ENCODE measurements at regions not wholly inside any gene's neighbourhood (a gene's known extent, or its start where the extent isn't known, plus 50 kb on each side); places are given as distances from the start of the nearest gene placed in this dataset.

DNA sequence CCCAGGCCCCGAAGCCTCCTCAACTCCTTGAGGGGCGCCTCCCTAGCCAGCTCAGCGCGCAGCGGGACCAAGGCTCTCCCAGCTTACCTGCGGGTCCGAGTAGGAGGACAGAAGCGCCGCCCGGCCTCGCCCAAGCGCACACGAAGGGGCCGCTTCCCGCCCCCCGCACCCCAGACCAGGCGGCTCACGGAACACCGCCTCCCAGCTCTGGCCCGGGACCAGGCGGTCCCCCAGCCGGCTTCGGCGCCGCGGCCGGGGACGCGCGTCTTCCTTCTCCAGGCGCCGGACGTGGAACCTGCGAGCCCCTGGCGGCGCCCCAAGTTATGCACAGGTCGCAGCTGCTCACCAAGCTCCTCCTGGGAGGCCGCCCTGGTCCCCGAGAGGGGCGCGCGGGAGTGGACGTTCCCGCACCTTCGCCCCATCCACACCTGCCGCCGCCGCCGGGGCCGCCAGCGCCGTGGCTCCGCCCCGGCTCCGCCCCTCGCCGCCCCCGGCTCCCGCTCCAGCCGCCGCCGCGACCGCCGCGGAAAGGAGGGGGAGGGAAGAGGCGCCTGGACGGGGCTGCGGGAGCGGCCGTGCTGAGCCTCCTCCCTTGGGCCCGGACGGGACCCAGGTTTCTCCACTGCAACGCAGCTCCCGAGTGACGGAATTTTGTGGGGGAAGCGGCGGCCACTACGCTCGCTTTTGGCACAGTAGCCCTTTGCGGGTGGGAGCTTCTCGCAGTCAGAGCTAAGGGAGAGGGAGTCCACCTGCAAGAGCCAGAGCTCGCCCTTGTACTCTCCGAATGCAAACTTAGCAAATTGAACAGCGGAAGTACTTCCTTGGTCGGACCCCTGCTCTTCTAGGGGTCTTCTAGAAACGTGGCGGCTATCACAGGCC lies 77.5 kb upstream of the IFNE start:
- 2% methylated on average over 88 of the region's 88 CpGs for WGBS
- peaks cover 30 to 63% of the 10 kb centered on the region in 2 donors for H3K27me3 ChIP-seq (ENCODE audit: control insufficient read depth in 2 of 2, insufficient read depth in 1 of 2, low read length in 1 of 2)
- no peak overlapping the region for H3K27ac ChIP-seq (ENCODE audit: low read depth in 1 of 2, low read length in 1 of 2)

DNA sequence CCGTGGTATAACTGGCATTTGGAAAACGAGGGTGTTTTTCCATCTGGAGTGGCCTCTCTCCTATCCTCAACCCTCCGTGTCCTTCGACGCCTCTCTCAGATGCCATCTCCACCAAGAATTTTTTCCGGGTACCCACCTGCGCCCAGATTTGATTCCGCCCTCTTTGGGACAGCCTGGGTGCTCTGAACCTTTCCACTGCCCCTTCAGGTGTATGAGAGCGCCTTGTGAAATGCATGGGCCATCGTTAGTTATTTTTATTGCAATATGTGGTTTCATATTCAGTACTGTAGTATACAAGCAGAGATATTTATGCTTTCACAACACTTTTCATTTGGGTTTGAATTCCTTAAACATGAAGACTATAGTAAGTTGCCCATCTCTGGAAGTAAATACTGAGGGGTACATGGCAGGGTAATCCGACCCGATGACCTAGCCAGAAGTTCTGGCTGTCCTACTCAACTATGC lies 78.2 kb upstream of the IFNE start:
- Histone ChIP-seq H3K4me1 (ENCODE audit: control insufficient read depth in 2 of 2, insufficient read depth in 2 of 2, low read length in 2 of 2) (peaks cover 8 to 9% of the 10 kb centered on the region in 2 donors), H3K9me3 (ENCODE audit: control insufficient read depth in 2 of 2, insufficient read depth in 1 of 2, low read length in 1 of 2) (peaks cover 0 to 3% of the 10 kb centered on the region in 2 donors), H3K27me3 (ENCODE audit: control insufficient read depth in 2 of 2, insufficient read depth in 1 of 2, low read length in 1 of 2) (peaks cover 34 to 63% of the 10 kb centered on the region in 2 donors), H3K4me3 (ENCODE audit: low read length in 2 of 2) (no peak overlapping the region), H3K27ac (ENCODE audit: low read depth in 1 of 2, low read length in 1 of 2) (no peak overlapping the region), H3K36me3 (ENCODE audit: control insufficient read depth in 2 of 2, insufficient read depth in 2 of 2, low read length in 1 of 2) (no peaks in the 10 kb centered on the region)
- DNase-seq (ENCODE audit: low read depth in 6 of 9, low spot score in 9 of 9), result no peak
- WGBS, result 52% methylated on average over 12 of the region's 12 CpGs

More for the DNA sequence above, 77.5 kb upstream of the IFNE start:
- Histone ChIP-seq H3K4me1 (ENCODE audit: control insufficient read depth in 2 of 2, insufficient read depth in 2 of 2, low read length in 2 of 2) (peaks cover 8 to 9% of the 10 kb centered on the region in 2 donors), H3K9me3 (ENCODE audit: control insufficient read depth in 2 of 2, insufficient read depth in 1 of 2, low read length in 1 of 2) (peaks cover 0 to 3% of the 10 kb centered on the region in 2 donors), H3K36me3 (ENCODE audit: control insufficient read depth in 2 of 2, insufficient read depth in 2 of 2, low read length in 1 of 2) (no peaks in the 10 kb centered on the region), H3K4me3 (ENCODE audit: low read length in 2 of 2) (peak overlapping the region; percentile 36 to 55)
- DNase-seq (ENCODE audit: low read depth in 6 of 9, low spot score in 9 of 9), result peak in 3 of 9 donors; percentile 21 to 44 (median 28)

GRCh38 chr9:21561502-21561901 lies 79.4 kb upstream of the IFNE start:
- H3K9me3 ChIP-seq (ENCODE audit: control insufficient read depth in 2 of 2, insufficient read depth in 1 of 2, low read length in 1 of 2), result peaks cover 0 to 3% of the 10 kb centered on the region in 2 donors
- H3K4me1 ChIP-seq (ENCODE audit: control insufficient read depth in 2 of 2, insufficient read depth in 2 of 2, low read length in 2 of 2), result peaks cover 8 to 9% of the 10 kb centered on the region in 2 donors
- no peaks in the 10 kb centered on the region for H3K36me3 ChIP-seq (ENCODE audit: control insufficient read depth in 2 of 2, insufficient read depth in 2 of 2, low read length in 1 of 2)
- H3K4me3 ChIP-seq (ENCODE audit: low read length in 2 of 2), result no peak overlapping the region
- no peak overlapping the region for H3K27ac ChIP-seq (ENCODE audit: low read depth in 1 of 2, low read length in 1 of 2)
- DNase-seq (ENCODE audit: low read depth in 6 of 9, low spot score in 9 of 9), result no peak
- 94% methylated on average over 2 of the region's 2 CpGs for WGBS
- peaks cover 31 to 58% of the 10 kb centered on the region in 2 donors for H3K27me3 ChIP-seq (ENCODE audit: control insufficient read depth in 2 of 2, insufficient read depth in 1 of 2, low read length in 1 of 2)

- Histone ChIP-seq H3K9me3 (ENCODE audit: control insufficient read depth in 2 of 2, insufficient read depth in 1 of 2, low read length in 1 of 2) (peaks cover 0 to 3% of the 10 kb centered on the region in 2 donors), H3K27ac (ENCODE audit: low read depth in 1 of 2, low read length in 1 of 2) (no peak overlapping the region), H3K4me1 (ENCODE audit: control insufficient read depth in 2 of 2, insufficient read depth in 2 of 2, low read length in 2 of 2) (peaks cover 5 to 6% of the 10 kb centered on the region in 2 donors), H3K4me3 (ENCODE audit: low read length in 2 of 2) (no peak overlapping the region), H3K27me3 (ENCODE audit: control insufficient read depth in 2 of 2, insufficient read depth in 1 of 2, low read length in 1 of 2) (peaks cover 23 to 37% of the 10 kb centered on the region in 2 donors), H3K36me3 (ENCODE audit: control insufficient read depth in 2 of 2, insufficient read depth in 2 of 2, low read length in 1 of 2) (no peaks in the 10 kb centered on the region)
- DNase-seq (ENCODE audit: low read depth in 6 of 9, low spot score in 9 of 9), result no peak
- WGBS, result 96% methylated on average over 1 of the region's 1 CpG
These were observed 82.1 kb upstream of the IFNE start for GRCh38 chr9:21564175-21564574.

- H3K9me3 ChIP-seq (ENCODE audit: control insufficient read depth in 2 of 2, insufficient read depth in 1 of 2, low read length in 1 of 2), result peaks cover 0 to 1% of the 10 kb centered on the region in 2 donors
- H3K4me1 ChIP-seq (ENCODE audit: control insufficient read depth in 2 of 2, insufficient read depth in 2 of 2, low read length in 2 of 2), result peaks cover 0 to under 1% of the 10 kb centered on the region in 2 donors
- no peaks in the 10 kb centered on the region for H3K36me3 ChIP-seq (ENCODE audit: control insufficient read depth in 2 of 2, insufficient read depth in 2 of 2, low read length in 1 of 2)
- no peak overlapping the region for H3K4me3 ChIP-seq (ENCODE audit: low read length in 2 of 2)
- peaks cover 14 to 27% of the 10 kb centered on the region in 2 donors for H3K27me3 ChIP-seq (ENCODE audit: control insufficient read depth in 2 of 2, insufficient read depth in 1 of 2, low read length in 1 of 2)
- H3K27ac ChIP-seq (ENCODE audit: low read depth in 1 of 2, low read length in 1 of 2), result no peak overlapping the region
- 83% methylated on average over 3 of the region's 3 CpGs for WGBS
- no peak for DNase-seq (ENCODE audit: low read depth in 6 of 9, low spot score in 9 of 9)
These were observed 83.0 kb upstream of the IFNE start for GRCh38 chr9:21565155-21565554.

- Histone ChIP-seq H3K9me3 (ENCODE audit: control insufficient read depth in 2 of 2, insufficient read depth in 1 of 2, low read length in 1 of 2) (no peaks in the 10 kb centered on the region), H3K4me1 (ENCODE audit: control insufficient read depth in 2 of 2, insufficient read depth in 2 of 2, low read length in 2 of 2) (no peaks in the 10 kb centered on the region), H3K27me3 (ENCODE audit: control insufficient read depth in 2 of 2, insufficient read depth in 1 of 2, low read length in 1 of 2) (peaks cover 5 to 12% of the 10 kb centered on the region in 2 donors), H3K36me3 (ENCODE audit: control insufficient read depth in 2 of 2, insufficient read depth in 2 of 2, low read length in 1 of 2) (no peaks in the 10 kb centered on the region), H3K27ac (ENCODE audit: low read depth in 1 of 2, low read length in 1 of 2) (no peak overlapping the region), H3K4me3 (ENCODE audit: low read length in 2 of 2) (no peak overlapping the region)
- 95% methylated on average over 2 of the region's 2 CpGs for WGBS
- DNase-seq (ENCODE audit: low read depth in 6 of 9, low spot score in 9 of 9), result no peak
These were observed 85.8 kb upstream of the IFNE start for GRCh38 chr9:21567926-21568325.

DNA sequence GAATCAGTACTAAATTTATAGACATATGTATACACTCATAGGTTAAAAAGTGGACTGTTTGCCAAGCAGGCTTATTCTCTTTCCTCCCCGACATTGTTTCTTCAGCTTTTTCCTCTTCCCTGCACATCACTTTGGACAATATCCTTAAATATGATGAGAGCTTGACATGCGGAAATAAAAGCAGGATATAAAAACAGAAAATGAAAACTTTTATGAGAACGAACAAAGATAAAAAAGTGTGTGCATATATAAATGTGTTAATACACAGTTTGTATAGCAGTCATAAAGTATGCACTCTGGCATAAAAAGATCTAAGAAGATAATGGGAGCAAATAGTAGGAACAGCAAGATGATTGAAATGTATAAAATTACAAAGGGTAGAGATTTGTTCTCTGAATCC lies 86.4 kb upstream of the IFNE start:
- H3K4me1 ChIP-seq (ENCODE audit: control insufficient read depth in 2 of 2, insufficient read depth in 2 of 2, low read length in 2 of 2), result no peaks in the 10 kb centered on the region
- no peak for DNase-seq (ENCODE audit: low read depth in 6 of 9, low spot score in 9 of 9)
- no peaks in the 10 kb centered on the region for H3K36me3 ChIP-seq (ENCODE audit: control insufficient read depth in 2 of 2, insufficient read depth in 2 of 2, low read length in 1 of 2)
- peaks cover 5 to 12% of the 10 kb centered on the region in 2 donors for H3K27me3 ChIP-seq (ENCODE audit: control insufficient read depth in 2 of 2, insufficient read depth in 1 of 2, low read length in 1 of 2)
- no peak overlapping the region for H3K27ac ChIP-seq (ENCODE audit: low read depth in 1 of 2, low read length in 1 of 2)
- WGBS, result 96% methylated on average over 3 of the region's 3 CpGs
- H3K9me3 ChIP-seq (ENCODE audit: control insufficient read depth in 2 of 2, insufficient read depth in 1 of 2, low read length in 1 of 2), result no peaks in the 10 kb centered on the region
- H3K4me3 ChIP-seq (ENCODE audit: low read length in 2 of 2), result no peak overlapping the region

DNA sequence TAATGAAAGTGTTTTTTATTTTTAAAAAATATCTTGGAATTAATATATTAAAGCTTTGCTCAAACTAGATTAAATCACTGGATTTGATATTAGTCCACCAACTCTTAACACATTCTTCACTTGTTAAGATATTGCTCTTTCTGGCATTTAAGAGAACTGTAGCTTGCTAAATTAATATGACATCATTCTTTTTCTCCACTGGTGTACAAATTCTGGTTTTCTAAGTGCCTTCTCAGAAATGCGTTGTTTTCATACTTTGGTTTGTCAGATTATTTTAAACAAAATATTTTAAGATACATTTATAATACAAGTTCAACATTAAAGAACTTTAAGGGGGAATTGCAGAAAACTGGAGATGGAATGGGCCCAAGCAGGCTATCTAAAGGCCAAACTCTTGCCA lies 87.6 kb upstream of the IFNE start:
- no peak for DNase-seq (ENCODE audit: low read depth in 6 of 9, low spot score in 9 of 9)
- WGBS, result 97% methylated on average over 1 of the region's 1 CpG
- H3K36me3 ChIP-seq (ENCODE audit: control insufficient read depth in 2 of 2, insufficient read depth in 2 of 2, low read length in 1 of 2), result no peaks in the 10 kb centered on the region

DNA sequence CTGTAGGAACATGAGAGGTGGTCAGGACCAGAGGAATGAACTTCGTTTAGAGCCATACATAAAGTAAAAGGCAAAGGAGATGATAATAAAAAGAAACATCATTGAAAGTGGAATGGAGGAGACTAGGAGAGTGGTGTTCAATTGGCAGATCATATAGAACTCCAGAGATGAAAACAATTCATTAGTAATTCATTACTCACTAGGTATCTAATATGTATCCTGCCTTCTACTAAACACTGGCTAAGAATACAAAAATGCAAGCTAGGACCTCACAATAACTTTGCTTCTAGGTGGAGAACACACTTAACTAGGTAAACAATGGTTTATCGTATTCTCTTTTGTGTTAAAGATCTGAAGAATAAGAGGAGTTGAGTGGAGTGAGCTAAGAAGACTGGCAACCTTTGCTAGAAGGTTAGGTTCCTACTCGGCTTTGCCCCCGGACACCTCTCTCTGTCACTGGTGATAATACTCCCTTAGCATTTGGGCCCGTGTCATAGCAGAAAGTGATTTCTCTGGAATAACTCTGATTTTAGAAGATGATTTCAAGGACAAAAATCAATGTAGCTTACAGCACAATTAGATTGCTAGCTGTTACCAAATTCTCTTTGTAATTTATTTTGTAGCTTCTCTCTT lies 88.6 kb upstream of the IFNE start:
- DNase-seq (ENCODE audit: low read depth in 6 of 9, low spot score in 9 of 9), result no peak
- 94% methylated on average over 5 of the region's 5 CpGs for WGBS
- H3K27ac ChIP-seq (ENCODE audit: low read depth in 1 of 2, low read length in 1 of 2), result no peak overlapping the region

More for the DNA sequence above, 87.6 kb upstream of the IFNE start:
- H3K4me3 ChIP-seq (ENCODE audit: low read length in 2 of 2), result no peak overlapping the region
- no peaks in the 10 kb centered on the region for H3K9me3 ChIP-seq (ENCODE audit: control insufficient read depth in 2 of 2, insufficient read depth in 1 of 2, low read length in 1 of 2)
- no peak overlapping the region for H3K27ac ChIP-seq (ENCODE audit: low read depth in 1 of 2, low read length in 1 of 2)
- peaks cover 5 to 10% of the 10 kb centered on the region in 2 donors for H3K27me3 ChIP-seq (ENCODE audit: control insufficient read depth in 2 of 2, insufficient read depth in 1 of 2, low read length in 1 of 2)
- no peaks in the 10 kb centered on the region for H3K4me1 ChIP-seq (ENCODE audit: control insufficient read depth in 2 of 2, insufficient read depth in 2 of 2, low read length in 2 of 2)

More for the DNA sequence above, 88.6 kb upstream of the IFNE start:
- H3K4me3 ChIP-seq (ENCODE audit: low read length in 2 of 2), result no peak overlapping the region
- H3K27me3 ChIP-seq (ENCODE audit: control insufficient read depth in 2 of 2, insufficient read depth in 1 of 2, low read length in 1 of 2), result peaks cover 0 to 4% of the 10 kb centered on the region in 2 donors
- H3K4me1 ChIP-seq (ENCODE audit: control insufficient read depth in 2 of 2, insufficient read depth in 2 of 2, low read length in 2 of 2), result no peaks in the 10 kb centered on the region
- no peaks in the 10 kb centered on the region for H3K36me3 ChIP-seq (ENCODE audit: control insufficient read depth in 2 of 2, insufficient read depth in 2 of 2, low read length in 1 of 2)
- H3K9me3 ChIP-seq (ENCODE audit: control insufficient read depth in 2 of 2, insufficient read depth in 1 of 2, low read length in 1 of 2), result no peaks in the 10 kb centered on the region

Measured in thymus (tissue), 11 donors.